ENCODE measurements at regions not wholly inside any gene's neighbourhood (a gene's known extent, or its start where the extent isn't known, plus 50 kb on each side); places are given as distances from the start of the nearest gene placed in this dataset.

- DNase-seq (ENCODE audit: missing footprints) (no peak), ATAC-seq (no peak)
- intact Hi-C loops (cut with DNase I) = no loop called here
These were observed 785.6 kb downstream of the QKI start for GRCh38 chr6:164200071-164200470.

GRCh38 chr6:164195942-164196281 is 781.4 kb downstream of the QKI start:
- no peak for ATAC-seq
- intact Hi-C loops (cut with DNase I) = no loop called here
- no peak for DNase-seq (ENCODE audit: missing footprints)

- ATAC-seq = peak; percentile 83
- DNase-seq (ENCODE audit: missing footprints) = no peak
- intact Hi-C loops (cut with DNase I) = no loop called here
These were observed 780.9 kb downstream of the QKI start for GRCh38 chr6:164195278-164195941.

- no peak for DNase-seq (ENCODE audit: missing footprints)
- intact Hi-C loops (cut with DNase I) = no loop called here
- no peak for ATAC-seq
These were observed 774.3 kb downstream of the QKI start for GRCh38 chr6:164188861-164189260.

- no peak for ATAC-seq
- intact Hi-C loops (cut with DNase I) = no loop called here
- no peak for DNase-seq (ENCODE audit: missing footprints)
These were observed 771.0 kb downstream of the QKI start for GRCh38 chr6:164185471-164185871.

GRCh38 chr6:164184410-164184809 is 769.9 kb downstream of the QKI start:
- DNase-seq (ENCODE audit: missing footprints) = no peak
- intact Hi-C loops (cut with DNase I) = no loop called here
- ATAC-seq = peak; percentile 78

GRCh38 chr6:164183556-164184123 is 769.1 kb downstream of the QKI start:
- intact Hi-C loops (cut with DNase I) = no loop called here
- DNase-seq (ENCODE audit: missing footprints) (no peak), ATAC-seq (peak; percentile 88)

GRCh38 chr6:164178679-164179332 is 764.3 kb downstream of the QKI start:
- intact Hi-C loops (cut with DNase I) = no loop called here
- DNase-seq (ENCODE audit: missing footprints) = no peak
- ATAC-seq = no peak

- DNase-seq (ENCODE audit: missing footprints) = no peak
- intact Hi-C loops (cut with DNase I) = loop anchor here (5.0 kb wide), 1 partner anchor 62 kb away; no protein-coding TSS in a partner anchor
- ATAC-seq = no peak
These were observed 754.8 kb downstream of the QKI start for GRCh38 chr6:164169355-164169754.

GRCh38 chr6:164168595-164168994 is 754.1 kb downstream of the QKI start:
- intact Hi-C loops (cut with DNase I) = loop anchor here (5.0 kb wide), 1 partner anchor 61 kb away; no protein-coding TSS in a partner anchor
- no peak for DNase-seq (ENCODE audit: missing footprints)
- no peak for ATAC-seq

GRCh38 chr6:164167873-164168405 is 753.4 kb downstream of the QKI start:
- intact Hi-C loops (cut with DNase I) = loop anchor here (5.0 kb wide), 1 partner anchor 61 kb away; no protein-coding TSS in a partner anchor
- DNase-seq (ENCODE audit: missing footprints) (no peak), ATAC-seq (peak; percentile 54)

- DNase-seq (ENCODE audit: missing footprints) (no peak), ATAC-seq (no peak)
- intact Hi-C loops (cut with DNase I) = loop anchor here (5.0 kb wide), 1 partner anchor 60 kb away; no protein-coding TSS in a partner anchor
These were observed 752.5 kb downstream of the QKI start for GRCh38 chr6:164166996-164167395.

GRCh38 chr6:164166515-164166914 is 752.0 kb downstream of the QKI start:
- no peak for DNase-seq (ENCODE audit: missing footprints)
- intact Hi-C loops (cut with DNase I) = loop anchor here (5.0 kb wide), 1 partner anchor 59 kb away; no protein-coding TSS in a partner anchor
- no peak for ATAC-seq

GRCh38 chr6:164164876-164165275 is 750.4 kb downstream of the QKI start:
- no peak for ATAC-seq
- intact Hi-C loops (cut with DNase I) = loop anchor here (5.0 kb wide), 1 partner anchor 58 kb away; no protein-coding TSS in a partner anchor
- no peak for DNase-seq (ENCODE audit: missing footprints)

GRCh38 chr6:164163239-164163638 is 748.7 kb downstream of the QKI start:
- intact Hi-C loops (cut with DNase I) = no loop called here
- no peak for DNase-seq (ENCODE audit: missing footprints)

GRCh38 chr6:164159061-164159460 is 744.5 kb downstream of the QKI start:
- intact Hi-C loops (cut with DNase I) = no loop called here
- ATAC-seq (no peak), DNase-seq (ENCODE audit: missing footprints) (no peak)

More at GRCh38 chr6:164163239-164163638, 748.7 kb downstream of the QKI start:
- ATAC-seq = no peak

GRCh38 chr6:164154588-164154987 is 740.1 kb downstream of the QKI start:
- ATAC-seq = no peak
- no peak for DNase-seq (ENCODE audit: missing footprints)
- intact Hi-C loops (cut with DNase I) = loop anchor here (2.0 to 5.0 kb wide), 2 partner anchors 192 to 732 kb away; no protein-coding TSS in a partner anchor

GRCh38 chr6:164152611-164153010 is 738.1 kb downstream of the QKI start:
- intact Hi-C loops (cut with DNase I) = loop anchor here (5.0 kb wide), 1 partner anchor 730 kb away; no protein-coding TSS in a partner anchor
- no peak for ATAC-seq
- DNase-seq (ENCODE audit: missing footprints) = no peak
